ENCODE measurements at regions not wholly inside any gene's neighbourhood (a gene's known extent, or its start where the extent isn't known, plus 50 kb on each side); places are given as distances from the start of the nearest gene placed in this dataset.

DNA sequence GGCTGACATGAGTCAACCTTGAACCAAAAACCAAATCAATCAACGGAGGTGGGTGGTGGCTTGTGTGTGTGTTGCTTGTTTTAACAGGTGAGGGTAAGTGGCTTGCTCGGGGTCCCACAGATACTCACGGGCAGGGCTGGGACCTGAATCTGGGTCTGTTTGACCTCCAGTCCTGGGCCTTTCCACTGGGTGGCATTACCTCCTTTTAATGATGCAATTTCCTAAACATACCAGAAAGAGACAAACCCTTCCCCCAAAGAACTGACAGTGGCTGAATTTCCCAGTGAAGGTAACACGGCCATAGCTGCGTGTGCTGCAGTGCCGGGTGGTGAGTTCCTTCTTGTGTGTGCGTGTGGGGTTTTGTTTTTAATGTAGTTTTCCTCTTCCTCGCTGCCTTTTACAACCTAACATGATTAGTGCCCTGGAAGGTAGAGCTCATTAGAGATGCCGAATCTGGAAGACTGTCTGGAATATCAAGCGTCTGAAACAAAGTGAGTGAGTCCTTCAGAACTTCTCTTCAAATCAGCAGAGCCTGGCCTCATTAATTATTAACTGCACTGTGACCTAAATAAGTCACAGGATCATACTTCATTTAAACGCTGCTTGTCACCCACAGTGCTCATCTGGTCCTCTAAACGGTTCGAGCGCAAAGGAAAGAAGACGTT, 166.1 kb upstream of the TCERG1L start:
- Histone ChIP-seq H3K4me1 (ENCODE audit: low read depth, poor library complexity, severe bottlenecking) (no peaks in the 10 kb centered on the region), H3K4me3 (IDR thresholded peaks at IDR 0.05; ENCODE audit: insufficient read depth, low read depth, low read length) (no peak overlapping the region), H3K27ac (no peak overlapping the region), H3K36me3 (ENCODE audit: insufficient read depth) (no peaks in the 10 kb centered on the region), H3K9ac (no peak overlapping the region), H2AFZ (ENCODE audit: low read depth) (no peak overlapping the region), H3K27me3 (ENCODE audit: insufficient read depth, low read depth) (no peaks in the 10 kb centered on the region), H3K79me2 (ENCODE audit: insufficient read depth, low read depth) (no peaks in the 10 kb centered on the region), H4K20me1 (ENCODE audit: insufficient read depth) (no peaks in the 10 kb centered on the region), H3K4me2 (no peak overlapping the region)
- TF ChIP-seq, protein P1, sequence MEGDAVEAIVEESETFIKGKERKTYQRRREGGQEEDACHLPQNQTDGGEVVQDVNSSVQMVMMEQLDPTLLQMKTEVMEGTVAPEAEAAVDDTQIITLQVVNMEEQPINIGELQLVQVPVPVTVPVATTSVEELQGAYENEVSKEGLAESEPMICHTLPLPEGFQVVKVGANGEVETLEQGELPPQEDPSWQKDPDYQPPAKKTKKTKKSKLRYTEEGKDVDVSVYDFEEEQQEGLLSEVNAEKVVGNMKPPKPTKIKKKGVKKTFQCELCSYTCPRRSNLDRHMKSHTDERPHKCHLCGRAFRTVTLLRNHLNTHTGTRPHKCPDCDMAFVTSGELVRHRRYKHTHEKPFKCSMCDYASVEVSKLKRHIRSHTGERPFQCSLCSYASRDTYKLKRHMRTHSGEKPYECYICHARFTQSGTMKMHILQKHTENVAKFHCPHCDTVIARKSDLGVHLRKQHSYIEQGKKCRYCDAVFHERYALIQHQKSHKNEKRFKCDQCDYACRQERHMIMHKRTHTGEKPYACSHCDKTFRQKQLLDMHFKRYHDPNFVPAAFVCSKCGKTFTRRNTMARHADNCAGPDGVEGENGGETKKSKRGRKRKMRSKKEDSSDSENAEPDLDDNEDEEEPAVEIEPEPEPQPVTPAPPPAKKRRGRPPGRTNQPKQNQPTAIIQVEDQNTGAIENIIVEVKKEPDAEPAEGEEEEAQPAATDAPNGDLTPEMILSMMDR (conservative IDR thresholded peaks at IDR 0.05; ENCODE audit: low read depth, low read length), result no peak

DNA sequence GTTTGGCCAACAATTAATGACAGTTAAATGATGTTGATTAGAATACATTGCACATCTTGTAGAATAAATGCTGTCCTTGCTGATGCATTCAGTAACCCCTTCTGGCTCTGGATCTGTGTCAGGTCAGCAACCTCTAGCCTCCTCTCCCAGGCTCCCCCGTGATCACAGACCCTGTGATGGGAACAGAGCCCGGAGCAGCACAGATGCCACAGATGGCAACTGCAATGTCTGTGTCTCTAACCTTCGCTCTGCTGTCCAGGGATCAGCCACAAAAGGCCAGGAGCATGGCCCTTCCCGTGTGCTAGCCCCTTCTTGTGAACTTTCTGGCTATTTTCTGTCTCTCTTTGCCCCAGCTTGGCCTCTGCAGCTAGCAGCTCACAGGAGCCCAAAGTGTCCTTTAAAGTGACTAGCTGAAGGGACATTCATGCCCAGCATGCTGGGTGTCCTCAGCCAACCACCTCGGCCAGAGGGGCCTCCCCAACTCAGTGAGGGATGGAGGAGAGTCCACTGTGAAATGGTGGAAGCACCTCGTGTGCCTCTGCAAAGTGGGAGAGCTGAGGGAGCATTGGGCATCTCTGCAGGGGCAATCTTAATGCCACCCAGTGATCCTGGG, 167.0 kb upstream of the TCERG1L start:
- Histone ChIP-seq H2AFZ (ENCODE audit: low read depth) (no peak overlapping the region), H3K9ac (no peak overlapping the region)

DNA sequence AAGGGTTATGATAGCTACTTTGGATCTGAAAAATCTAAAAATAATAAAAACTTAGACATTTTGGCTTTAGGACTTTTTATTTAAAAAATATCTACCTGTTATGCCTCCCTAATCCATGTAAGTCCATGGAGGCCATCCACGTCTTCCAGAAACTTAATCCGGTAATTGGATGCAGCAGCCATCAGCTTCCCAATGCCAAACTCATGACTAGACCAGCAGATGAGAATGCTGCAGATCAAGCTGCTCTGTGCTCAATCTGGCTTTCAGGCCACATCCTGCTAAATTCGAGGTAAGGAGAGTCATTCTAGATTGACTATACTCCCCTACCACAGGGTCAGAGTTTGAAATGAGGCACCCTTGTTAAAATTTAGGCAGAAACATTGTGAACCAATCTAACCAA, 168.5 kb upstream of the TCERG1L start:
- Histone ChIP-seq H3K4me2 (no peak overlapping the region), H3K4me3 (IDR thresholded peaks at IDR 0.05; ENCODE audit: insufficient read depth, low read depth, low read length) (no peak overlapping the region), H2AFZ (ENCODE audit: low read depth) (no peak overlapping the region)

More for the DNA sequence above, 167.0 kb upstream of the TCERG1L start:
- no peak overlapping the region for H3K4me2 ChIP-seq
- TF ChIP-seq, protein P1 (conservative IDR thresholded peaks at IDR 0.05; ENCODE audit: low read depth, low read length), result no peak
- H3K27me3 ChIP-seq (ENCODE audit: insufficient read depth, low read depth), result no peaks in the 10 kb centered on the region
- H3K4me1 ChIP-seq (ENCODE audit: low read depth, poor library complexity, severe bottlenecking), result no peaks in the 10 kb centered on the region
- no peaks in the 10 kb centered on the region for H3K79me2 ChIP-seq (ENCODE audit: insufficient read depth, low read depth)
- no peak overlapping the region for H3K27ac ChIP-seq
- no peaks in the 10 kb centered on the region for H4K20me1 ChIP-seq (ENCODE audit: insufficient read depth)
- no peak overlapping the region for H3K4me3 ChIP-seq (IDR thresholded peaks at IDR 0.05; ENCODE audit: insufficient read depth, low read depth, low read length)
- no peaks in the 10 kb centered on the region for H3K36me3 ChIP-seq (ENCODE audit: insufficient read depth)

DNA sequence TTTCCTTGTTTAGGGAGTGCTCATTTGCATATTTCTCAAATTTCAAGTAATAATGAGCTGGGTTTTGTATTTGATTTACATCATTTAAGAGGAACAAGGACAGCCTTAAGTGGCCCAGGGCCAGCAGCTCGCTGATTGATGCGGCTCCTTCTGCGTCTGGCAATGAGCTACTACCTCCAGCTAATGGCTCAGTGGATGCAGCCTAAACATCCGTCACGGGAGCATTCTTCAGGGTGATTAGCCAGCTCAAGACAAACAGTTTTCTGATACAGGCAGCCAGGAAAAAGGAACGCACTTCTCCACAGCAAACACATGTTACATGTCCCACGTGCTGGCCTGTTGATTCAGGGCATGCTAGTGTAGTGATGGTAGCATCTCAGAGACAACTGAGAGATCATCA, 169.3 kb upstream of the TCERG1L start:
- no peaks in the 10 kb centered on the region for H3K4me1 ChIP-seq (ENCODE audit: low read depth, poor library complexity, severe bottlenecking)
- H3K27me3 ChIP-seq (ENCODE audit: insufficient read depth, low read depth), result no peaks in the 10 kb centered on the region
- no peaks in the 10 kb centered on the region for H3K36me3 ChIP-seq (ENCODE audit: insufficient read depth)
- no peak overlapping the region for H3K4me3 ChIP-seq (IDR thresholded peaks at IDR 0.05; ENCODE audit: insufficient read depth, low read depth, low read length)
- H2AFZ ChIP-seq (ENCODE audit: low read depth), result no peak overlapping the region
- H3K27ac ChIP-seq, result no peak overlapping the region
- no peaks in the 10 kb centered on the region for H4K20me1 ChIP-seq (ENCODE audit: insufficient read depth)
- H3K4me2 ChIP-seq, result no peak overlapping the region
- no peak overlapping the region for H3K9ac ChIP-seq
- TF ChIP-seq, protein P1 (conservative IDR thresholded peaks at IDR 0.05; ENCODE audit: low read depth, low read length), result no peak
- no peaks in the 10 kb centered on the region for H3K79me2 ChIP-seq (ENCODE audit: insufficient read depth, low read depth)

More for the DNA sequence above, 168.5 kb upstream of the TCERG1L start:
- Histone ChIP-seq H3K79me2 (ENCODE audit: insufficient read depth, low read depth) (no peaks in the 10 kb centered on the region), H3K27ac (no peak overlapping the region), H4K20me1 (ENCODE audit: insufficient read depth) (no peaks in the 10 kb centered on the region), H3K9ac (no peak overlapping the region), H3K4me1 (ENCODE audit: low read depth, poor library complexity, severe bottlenecking) (no peaks in the 10 kb centered on the region), H3K27me3 (ENCODE audit: insufficient read depth, low read depth) (no peaks in the 10 kb centered on the region), H3K36me3 (ENCODE audit: insufficient read depth) (no peaks in the 10 kb centered on the region)
- TF ChIP-seq, protein P1 (conservative IDR thresholded peaks at IDR 0.05; ENCODE audit: low read depth, low read length), result no peak
